ENCODE measurements at regions not wholly inside any gene's neighbourhood (a gene's known extent, or its start where the extent isn't known, plus 50 kb on each side); places are given as distances from the start of the nearest gene placed in this dataset.

- POLR2A ChIA-PET = no interaction called here
- CTCF ChIA-PET = no interaction called here
- DNase-seq (ENCODE audit: extremely low spot score) = no peak
- TF ChIP-seq HDGF (IDR thresholded peaks at IDR 0.05; ENCODE audit: borderline replicate concordance) (no peak), L3MBTL2 (conservative IDR thresholded peaks at IDR 0.05) (no peak), TARDBP (IDR thresholded peaks at IDR 0.05) (no peak), ZNF384 (IDR thresholded peaks at IDR 0.05) (no peak), FOXA1 (IDR thresholded peaks at IDR 0.05) (no peak), SP1 (IDR thresholded peaks at IDR 0.05) (no peak), FOXM1 (IDR thresholded peaks at IDR 0.05; ENCODE audit: borderline replicate concordance) (no peak), ELF4 (IDR thresholded peaks at IDR 0.05) (no peak), CTBP1 (IDR thresholded peaks at IDR 0.05; ENCODE audit: borderline replicate concordance) (no peak), SUZ12 (IDR thresholded peaks at IDR 0.05) (no peak), FOXK2 (IDR thresholded peaks at IDR 0.05) (no peak), ARNT (IDR thresholded peaks at IDR 0.05) (no peak), NFRKB (IDR thresholded peaks at IDR 0.05) (no peak), PKNOX1 (IDR thresholded peaks at IDR 0.05) (no peak), BHLHE40 (IDR thresholded peaks at IDR 0.05; ENCODE audit: borderline replicate concordance) (no peak), LEF1 (IDR thresholded peaks at IDR 0.05; ENCODE audit: borderline replicate concordance) (no peak)
Measured at GRCh38 chr6:164042212-164042611, 627.7 kb downstream of the QKI start.

DNA sequence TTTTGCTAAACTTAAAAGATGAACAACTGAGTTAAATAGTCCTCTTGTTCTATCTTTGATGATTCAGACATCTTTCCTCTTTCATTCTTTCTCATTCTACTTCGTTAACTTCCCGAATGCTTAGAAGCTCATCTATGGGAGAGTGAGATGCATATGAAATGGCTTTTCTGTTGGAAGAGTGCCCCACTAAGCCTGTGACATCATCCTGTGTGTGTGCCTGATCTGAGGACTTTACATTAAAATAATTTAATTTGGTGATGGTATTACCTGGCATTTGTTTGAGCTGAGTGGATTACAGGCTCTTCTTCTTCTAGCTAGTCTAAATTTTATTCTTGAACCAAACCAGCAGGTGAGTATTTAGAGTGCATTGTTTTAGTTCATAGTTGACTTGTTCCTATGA lies 626.5 kb downstream of the QKI start:
- no peak for DNase-seq (ENCODE audit: extremely low spot score)
- ChIA-PET POLR2A (no interaction called here), CTCF (no interaction called here)
- TF ChIP-seq BHLHE40 (IDR thresholded peaks at IDR 0.05; ENCODE audit: borderline replicate concordance) = no peak
- no peak for TF ChIP-seq FOXK2 (IDR thresholded peaks at IDR 0.05)
- TF ChIP-seq FOXA1 (IDR thresholded peaks at IDR 0.05) = no peak
- no peak for TF ChIP-seq TARDBP (IDR thresholded peaks at IDR 0.05)
- no peak for TF ChIP-seq FOXM1 (IDR thresholded peaks at IDR 0.05; ENCODE audit: borderline replicate concordance)
- TF ChIP-seq L3MBTL2 (conservative IDR thresholded peaks at IDR 0.05) = no peak
- no peak for TF ChIP-seq ZNF384 (IDR thresholded peaks at IDR 0.05)
- TF ChIP-seq LEF1 (IDR thresholded peaks at IDR 0.05; ENCODE audit: borderline replicate concordance) = no peak
- TF ChIP-seq NFRKB (IDR thresholded peaks at IDR 0.05) = no peak

DNA sequence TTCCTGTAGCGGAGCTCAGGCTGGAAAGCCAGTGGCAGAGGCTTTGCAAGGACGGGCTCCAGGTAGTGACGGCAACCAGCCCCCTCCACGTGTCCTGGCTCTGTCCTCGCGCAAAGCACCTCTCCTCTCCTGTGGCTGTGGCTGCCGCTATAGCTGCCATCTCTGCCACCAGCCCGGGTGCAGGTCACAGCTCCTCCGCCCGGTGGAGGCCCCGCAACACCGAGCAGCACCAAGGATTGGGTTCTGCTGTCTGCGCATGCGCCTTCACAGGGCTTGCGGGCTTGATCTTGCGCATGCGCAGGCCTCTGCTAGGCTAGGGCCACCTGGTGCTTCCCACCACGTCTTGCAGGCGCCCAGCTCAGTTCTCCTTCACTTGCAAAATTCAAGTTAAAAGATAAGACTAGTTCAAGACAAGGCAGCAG lies 625.4 kb downstream of the QKI start:
- no peak for DNase-seq (ENCODE audit: extremely low spot score)
- TF ChIP-seq PKNOX1 (IDR thresholded peaks at IDR 0.05) = no peak
- CTCF ChIA-PET = interaction anchor here (1.0 kb wide), 1 partner anchor 70 kb away, joined by 3 read pairs; no protein-coding TSS in a partner anchor
- POLR2A ChIA-PET = no interaction called here

DNA sequence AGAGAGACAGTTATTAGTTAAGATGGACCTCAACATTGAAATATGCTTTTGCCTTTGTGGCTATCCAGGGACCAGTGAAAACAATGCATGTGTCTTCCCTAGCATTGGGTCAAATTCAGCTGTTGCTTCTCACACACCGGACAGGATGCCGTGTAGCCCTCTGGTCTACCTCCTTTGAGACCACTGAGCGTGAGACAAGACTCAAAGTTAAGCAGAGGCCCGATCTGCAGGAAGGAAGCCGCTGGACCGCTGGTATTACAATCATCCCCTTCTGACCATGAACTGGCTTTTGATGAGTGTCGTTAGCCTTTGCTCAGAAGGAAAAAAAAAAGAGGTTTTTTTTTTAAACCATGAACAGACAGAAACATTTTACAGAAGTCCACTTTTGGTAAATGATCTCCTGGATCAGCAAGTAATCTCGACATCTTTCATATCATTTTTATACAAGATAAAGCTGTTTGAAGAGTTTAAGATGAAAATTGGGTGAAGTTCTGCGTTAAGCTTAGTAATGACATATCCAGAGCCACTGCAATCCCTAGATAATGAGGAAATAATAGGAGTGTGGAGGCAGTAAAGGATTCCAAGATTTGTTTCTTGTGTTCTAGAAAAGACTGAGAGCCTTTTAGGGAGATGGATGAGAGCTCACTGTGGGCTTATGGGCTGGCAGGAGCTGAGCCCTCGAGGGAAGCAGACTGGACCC lies 622.8 kb downstream of the QKI start:
- ChIA-PET CTCF (interaction anchor here (0.5 kb wide), 1 partner anchor 621 kb away, joined by 3 read pairs; no protein-coding TSS in a partner anchor), POLR2A (no interaction called here)
- DNase-seq (ENCODE audit: extremely low spot score) = no peak
- TF ChIP-seq ELF4 (IDR thresholded peaks at IDR 0.05) (no peak), BHLHE40 (IDR thresholded peaks at IDR 0.05; ENCODE audit: borderline replicate concordance) (no peak), SUZ12 (IDR thresholded peaks at IDR 0.05) (no peak), CTBP1 (IDR thresholded peaks at IDR 0.05; ENCODE audit: borderline replicate concordance) (no peak), NFRKB (IDR thresholded peaks at IDR 0.05) (no peak), FOXK2 (IDR thresholded peaks at IDR 0.05) (no peak), FOXM1 (IDR thresholded peaks at IDR 0.05; ENCODE audit: borderline replicate concordance) (no peak), L3MBTL2 (conservative IDR thresholded peaks at IDR 0.05) (no peak), TARDBP (IDR thresholded peaks at IDR 0.05) (no peak), FOXA1 (IDR thresholded peaks at IDR 0.05) (no peak), LEF1 (IDR thresholded peaks at IDR 0.05; ENCODE audit: borderline replicate concordance) (no peak), SP1 (IDR thresholded peaks at IDR 0.05) (no peak)

DNA sequence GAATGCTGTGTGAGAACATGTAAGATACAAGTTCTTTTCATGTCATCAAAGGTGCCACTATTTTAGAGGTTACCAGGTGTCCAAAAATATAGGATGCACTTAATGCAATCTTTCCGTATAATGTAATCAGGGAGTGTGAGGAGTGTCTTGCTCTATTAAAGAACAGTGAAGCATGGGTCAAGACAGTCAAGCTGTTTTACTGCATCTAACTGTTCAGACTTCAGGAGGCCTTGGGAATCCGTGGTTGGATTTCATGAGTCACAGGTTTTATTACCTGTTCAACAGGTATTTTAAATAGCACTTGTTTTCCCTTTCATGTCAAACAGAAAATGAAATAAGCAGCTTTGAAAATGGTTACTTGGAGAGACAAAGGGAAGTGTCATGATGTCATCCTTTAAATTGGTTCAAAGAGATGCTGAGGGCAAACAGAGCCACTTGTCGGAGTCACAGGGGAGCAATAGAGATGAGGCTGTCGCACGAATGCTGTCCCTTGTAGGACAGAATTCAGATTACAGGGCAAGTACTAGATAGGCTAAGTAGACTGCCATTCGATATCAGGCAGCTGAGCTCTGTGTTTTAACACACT lies 621.5 kb downstream of the QKI start:
- no peak for DNase-seq (ENCODE audit: extremely low spot score)
- CTCF ChIA-PET = no interaction called here
- TF ChIP-seq L3MBTL2 (conservative IDR thresholded peaks at IDR 0.05) (no peak), FOXK2 (IDR thresholded peaks at IDR 0.05) (no peak), ELF4 (IDR thresholded peaks at IDR 0.05) (no peak), ZNF384 (IDR thresholded peaks at IDR 0.05) (no peak), TARDBP (IDR thresholded peaks at IDR 0.05) (no peak), SP1 (IDR thresholded peaks at IDR 0.05) (no peak), NFRKB (IDR thresholded peaks at IDR 0.05) (no peak), PKNOX1 (IDR thresholded peaks at IDR 0.05) (no peak), SUZ12 (IDR thresholded peaks at IDR 0.05) (no peak), FOXA1 (IDR thresholded peaks at IDR 0.05) (no peak)
- POLR2A ChIA-PET = no interaction called here

DNA sequence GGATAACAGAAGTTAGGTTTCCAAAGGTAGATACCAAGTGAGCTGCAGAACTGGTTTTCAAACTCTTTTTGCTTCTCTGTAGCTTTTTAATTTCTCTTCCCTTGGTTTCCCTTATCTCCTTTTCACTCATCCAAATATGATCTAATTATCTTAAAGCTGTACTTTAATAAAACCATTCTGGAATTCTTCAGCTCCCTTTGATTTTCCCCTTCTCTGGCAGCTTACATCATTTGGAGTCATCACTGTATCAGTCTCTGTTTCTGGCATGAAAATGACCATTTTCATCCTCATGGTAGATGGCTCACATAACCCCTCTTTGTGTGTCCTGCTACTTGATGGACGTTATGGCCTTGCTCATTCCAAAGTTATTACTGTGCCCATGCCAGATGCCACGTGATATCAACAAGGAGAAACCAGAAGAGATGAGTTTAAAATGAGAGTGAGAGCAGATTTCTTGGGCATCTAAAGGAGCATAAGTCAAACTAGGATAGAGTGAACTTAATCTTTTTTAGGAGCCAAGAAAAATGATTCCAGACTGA lies 620.2 kb downstream of the QKI start:
- CTCF ChIA-PET = no interaction called here
- no peak for DNase-seq (ENCODE audit: extremely low spot score)
- TF ChIP-seq BHLHE40 (IDR thresholded peaks at IDR 0.05; ENCODE audit: borderline replicate concordance) = no peak
- POLR2A ChIA-PET = no interaction called here

Measured in HEK293T (cell line).